PFSK-1 (cell line): ENCODE measurements at regions not wholly inside any gene's neighbourhood (a gene's known extent, or its start where the extent isn't known, plus 50 kb on each side); places are given as distances from the start of the nearest gene placed in this dataset.

ENCODE experiments used
- REST ChIP-seq, 2 experiments: IDR thresholded peaks; 2 replicates each; pipeline versions ENCODE4 v1.6.1 to v1.8.0; 2011 to 2012; ENCODE audit warnings: low read depth in 2 of 2, low read length in 2 of 2, control low read depth in 1 of 2, inconsistent platforms in 1 of 2, mild to moderate bottlenecking in 1 of 2, moderate library complexity in 1 of 2; ENCODE audit not compliant: insufficient read depth in 1 of 2
- SIN3A ChIP-seq: IDR thresholded peaks from 2 replicates; pipeline ENCODE4 v1.6.1; 2012; ENCODE audit warnings: mild to moderate bottlenecking, low read length, moderate library complexity, borderline replicate concordance; ENCODE audit not compliant: insufficient read depth

- TF ChIP-seq REST (IDR thresholded peaks at IDR 0.05; ENCODE audit: insufficient read depth in 1 of 2, low read depth in 2 of 2, low read length in 2 of 2): no peak
- no peak for TF ChIP-seq SIN3A
Observed at GRCh38 chr5:32512926-32513325, 68.4 kb upstream of the ZFR start.
